Osteoblast (primary cell): ENCODE measurements at regions not wholly inside any gene's neighbourhood (a gene's known extent, or its start where the extent isn't known, plus 50 kb on each side); places are given as distances from the start of the nearest gene placed in this dataset.

ENCODE experiments used
- DNase-seq: peaks from one replicate; pipeline ENCODE4 v3.0.0; 2011; ENCODE audit warnings: low spot score, mixed read lengths; ENCODE audit not compliant: insufficient read length; ENCODE audit errors: missing footprints
- H2AFZ ChIP-seq: 2 replicates; pipeline ENCODE4 v1.6.0; 2011; ENCODE audit warnings: mild to moderate bottlenecking, low read length
- H3K27ac ChIP-seq: 2 replicates; pipeline ENCODE4 v1.5.1; 2011; ENCODE audit warnings: mild to moderate bottlenecking, low read depth, low read length, moderate library complexity
- H3K27me3 ChIP-seq: 2 replicates; pipeline ENCODE4 v1.6.0; 2012; ENCODE audit warnings: mild to moderate bottlenecking, control low read depth, inconsistent platforms, low read length, moderate library complexity; ENCODE audit not compliant: insufficient read depth
- H3K36me3 ChIP-seq: 2 replicates; pipeline ENCODE4 v1.5.1; 2011; ENCODE audit warnings: mild to moderate bottlenecking, low read length, control low read depth, moderate library complexity; ENCODE audit not compliant: insufficient read depth
- H3K4me1 ChIP-seq: 2 replicates; pipeline ENCODE4 v1.5.1; 2011; ENCODE audit warnings: mild to moderate bottlenecking, low read length, control low read depth, moderate library complexity; ENCODE audit not compliant: insufficient read depth
- H3K4me2 ChIP-seq: 2 replicates; pipeline ENCODE4 v1.6.0; 2011; ENCODE audit warnings: mild to moderate bottlenecking, low read length; ENCODE audit not compliant: insufficient read depth
- H3K4me3 ChIP-seq: fragments of 200-600 bp; sonication (generic); 3 replicates; pipeline ENCODE4 v1.5.1; 2012; ENCODE audit warnings: mild to moderate bottlenecking, low read length, inconsistent platforms; ENCODE audit not compliant: insufficient read depth
- H3K79me2 ChIP-seq: 2 replicates; pipeline ENCODE4 v1.6.0; 2012; ENCODE audit warnings: mild to moderate bottlenecking, low read length, control low read depth, inconsistent platforms; ENCODE audit not compliant: insufficient read depth
- H3K9me3 ChIP-seq: 2 replicates; pipeline ENCODE4 v1.5.1; 2011; ENCODE audit warnings: low read depth, low read length, control low read depth
- H4K20me1 ChIP-seq: 2 replicates; pipeline ENCODE4 v1.6.0; 2012; ENCODE audit warnings: mild to moderate bottlenecking, low read length, control low read depth; ENCODE audit not compliant: insufficient read depth
- CTCF ChIP-seq: IDR thresholded peaks from 2 replicates; pipeline ENCODE4 v1.5.1; 2011; ENCODE audit warnings: mild to moderate bottlenecking, low read depth, low read length, moderate library complexity; ENCODE audit errors: extremely low read depth

- no peaks in the 10 kb centered on the region for H3K36me3 ChIP-seq
- H3K4me3 ChIP-seq: no peak overlapping the region
- no peaks in the 10 kb centered on the region for H3K79me2 ChIP-seq
- H3K27ac ChIP-seq: no peak overlapping the region
- no peaks in the 10 kb centered on the region for H3K4me1 ChIP-seq
- H2AFZ ChIP-seq: no peak overlapping the region
- H3K4me2 ChIP-seq: no peak overlapping the region
- H4K20me1 ChIP-seq: no peaks in the 10 kb centered on the region
- no peaks in the 10 kb centered on the region for H3K9me3 ChIP-seq
- TF ChIP-seq CTCF: no peak
- DNase-seq: no peak
- H3K27me3 ChIP-seq: peaks cover 33% of the 10 kb centered on the region
Observed at GRCh38 chr13:99741960-99742359, 229.6 kb downstream of the ZIC5 start.

- Histone ChIP-seq H3K9me3 (no peaks in the 10 kb centered on the region), H3K4me1 (no peaks in the 10 kb centered on the region), H3K4me2 (no peak overlapping the region), H3K36me3 (no peaks in the 10 kb centered on the region), H3K27me3 (peaks cover 28% of the 10 kb centered on the region), H3K27ac (no peak overlapping the region), H3K4me3 (no peak overlapping the region), H2AFZ (no peak overlapping the region), H4K20me1 (no peaks in the 10 kb centered on the region), H3K79me2 (no peaks in the 10 kb centered on the region)
- no peak for TF ChIP-seq CTCF
- DNase-seq: no peak
Observed at GRCh38 chr13:99740251-99740979, 231.2 kb downstream of the ZIC5 start.

- H3K4me2 ChIP-seq: no peak overlapping the region
- no peak overlapping the region for H2AFZ ChIP-seq
- peaks cover 24% of the 10 kb centered on the region for H3K27me3 ChIP-seq
- no peak overlapping the region for H3K27ac ChIP-seq
- H4K20me1 ChIP-seq: no peaks in the 10 kb centered on the region
- no peaks in the 10 kb centered on the region for H3K9me3 ChIP-seq
- no peaks in the 10 kb centered on the region for H3K36me3 ChIP-seq
- no peak for DNase-seq
- no peaks in the 10 kb centered on the region for H3K79me2 ChIP-seq
- H3K4me1 ChIP-seq: no peaks in the 10 kb centered on the region
- no peak overlapping the region for H3K4me3 ChIP-seq
- TF ChIP-seq CTCF: no peak
Observed at GRCh38 chr13:99738626-99739025, 232.9 kb downstream of the ZIC5 start.

- Histone ChIP-seq H3K9me3 (no peaks in the 10 kb centered on the region), H3K36me3 (no peaks in the 10 kb centered on the region), H3K4me2 (no peak overlapping the region)
Observed at GRCh38 chr13:99737481-99738245, 233.9 kb downstream of the ZIC5 start.

More at GRCh38 chr13:99737481-99738245, 233.9 kb downstream of the ZIC5 start:
- no peak for TF ChIP-seq CTCF
- no peak overlapping the region for H2AFZ ChIP-seq
- DNase-seq: no peak
- no peak overlapping the region for H3K4me3 ChIP-seq
- no peaks in the 10 kb centered on the region for H4K20me1 ChIP-seq
- H3K79me2 ChIP-seq: no peaks in the 10 kb centered on the region
- peaks cover 18% of the 10 kb centered on the region for H3K27me3 ChIP-seq
- no peak overlapping the region for H3K27ac ChIP-seq
- H3K4me1 ChIP-seq: no peaks in the 10 kb centered on the region
